H1 (cell line): ENCODE measurements at regions not wholly inside any gene's neighbourhood (a gene's known extent, or its start where the extent isn't known, plus 50 kb on each side); places are given as distances from the start of the nearest gene placed in this dataset.

Experiments used
- FOSL1 ChIP-seq: IDR thresholded peaks from 2 replicates; pipeline ENCODE4 v1.6.1; 2011; ENCODE audit warnings: mild to moderate bottlenecking, low read depth, low read length, moderate library complexity; ENCODE audit not compliant: insufficient read depth
- HDAC2 ChIP-seq, 2 experiments: fragments of 300-600 bp in 1 of 2; sonication (generic) in 1 of 2; IDR thresholded peaks; 2 replicates each; pipeline ENCODE4 v1.6.1; 2011 to 2012; ENCODE audit warnings: low read depth in 2 of 2, low read length in 2 of 2, mild to moderate bottlenecking in 2 of 2, moderate library complexity in 2 of 2, borderline replicate concordance in 1 of 2, inconsistent platforms in 1 of 2
- NRF1 ChIP-seq: IDR thresholded peaks from 2 replicates; pipeline ENCODE4 v1.6.1; 2011; ENCODE audit warnings: mild to moderate bottlenecking, low read depth, low read length, improper control_type of control experiment
- RBBP5 ChIP-seq: IDR thresholded peaks from 2 replicates; pipeline ENCODE4 v1.7.1; 2012; ENCODE audit warnings: low read depth, mild to moderate bottlenecking, inconsistent platforms, low read length, moderate library complexity, borderline replicate concordance

GRCh38 chr2:8412586-8412985, 269.3 kb upstream of the ID2 start (continued):
- no peak for TF ChIP-seq HDAC2 (IDR thresholded peaks at IDR 0.05; ENCODE audit: borderline replicate concordance in 1 of 2, low read depth in 2 of 2, low read length in 2 of 2)
- no peak for TF ChIP-seq RBBP5
- no peak for TF ChIP-seq FOSL1
- no peak for TF ChIP-seq NRF1
- TF ChIP-seq, all 59 proteins: peak for 0
